ENCODE measurements at regions not wholly inside any gene's neighbourhood (a gene's known extent, or its start where the extent isn't known, plus 50 kb on each side); places are given as distances from the start of the nearest gene placed in this dataset.

- Histone ChIP-seq H2AFZ (ENCODE audit: control insufficient read depth, low read length) (no peak overlapping the region), H4K20me1 (ENCODE audit: control insufficient read depth, extremely low read depth, insufficient read depth, low read length) (no peaks in the 10 kb centered on the region), H3K27ac (ENCODE audit: control insufficient read depth, insufficient read depth, low read length) (no peak overlapping the region), H3K9me1 (ENCODE audit: control insufficient read depth, extremely low read depth, insufficient read depth, low read length) (no peaks in the 10 kb centered on the region), H3K4me3 (ENCODE audit: control insufficient read depth in 2 of 3, extremely low read depth in 1 of 3, insufficient read depth in 2 of 3, low read depth in 1 of 3, low read length in 3 of 3) (no peak overlapping the region), H3K4me1 (ENCODE audit: control insufficient read depth, extremely low read depth, insufficient read depth, low read length) (no peaks in the 10 kb centered on the region), H3K36me3 (ENCODE audit: control insufficient read depth in 2 of 2, extremely low read depth in 1 of 2, insufficient read depth in 2 of 2, low read length in 2 of 2) (no peaks in the 10 kb centered on the region), H3K9ac (ENCODE audit: control insufficient read depth, extremely low read depth, insufficient read depth, low read length) (no peak overlapping the region), H3K9me3 (ENCODE audit: control insufficient read depth, low read depth, low read length) (no peaks in the 10 kb centered on the region), H3K79me2 (ENCODE audit: control insufficient read depth, insufficient read depth, low read length) (no peaks in the 10 kb centered on the region), H3K4me2 (ENCODE audit: control insufficient read depth, extremely low read depth, insufficient read depth, low read depth, low read length) (no peak overlapping the region), H3K27me3 (ENCODE audit: control insufficient read depth, extremely low read depth, insufficient read depth, low read length) (no peaks in the 10 kb centered on the region)
- DNase-seq (ENCODE audit: low read depth, low spot score): no peak
- no peak for TF ChIP-seq CTCF (optimal IDR thresholded peaks at IDR 0.05 in 1 of 3, IDR thresholded peaks at IDR 0.05 in 1 of 3, conservative IDR thresholded peaks at IDR 0.05 in 1 of 3; ENCODE audit: extremely low read depth in 1 of 3, insufficient read depth in 2 of 3, low read length in 3 of 3)
- no peak for TF ChIP-seq EZH2 (IDR thresholded peaks at IDR 0.05; ENCODE audit: low read length)
- no peak for FAIRE-seq
- dilution Hi-C loops (cut with MboI; ENCODE audit: extremely low pct_ligation_motif_present, low sequenced_read_pairs): no loop called here
These were observed 210.5 kb downstream of the MN1 start for GRCh38 chr22:27591060-27591459.

GRCh38 chr22:27593378-27593777 is 208.2 kb downstream of the MN1 start:
- dilution Hi-C loops (cut with MboI; ENCODE audit: extremely low pct_ligation_motif_present, low sequenced_read_pairs): no loop called here
- FAIRE-seq: no peak
- no peak overlapping the region for H3K27ac ChIP-seq (ENCODE audit: control insufficient read depth, insufficient read depth, low read length)

More at GRCh38 chr22:27593378-27593777, 208.2 kb downstream of the MN1 start:
- no peaks in the 10 kb centered on the region for H3K9me1 ChIP-seq (ENCODE audit: control insufficient read depth, extremely low read depth, insufficient read depth, low read length)
- H3K4me3 ChIP-seq (ENCODE audit: control insufficient read depth in 2 of 3, extremely low read depth in 1 of 3, insufficient read depth in 2 of 3, low read depth in 1 of 3, low read length in 3 of 3): no peak overlapping the region
- H3K4me2 ChIP-seq (ENCODE audit: control insufficient read depth, extremely low read depth, insufficient read depth, low read depth, low read length): no peak overlapping the region
- H3K36me3 ChIP-seq (ENCODE audit: control insufficient read depth in 2 of 2, extremely low read depth in 1 of 2, insufficient read depth in 2 of 2, low read length in 2 of 2): no peaks in the 10 kb centered on the region
- H3K9ac ChIP-seq (ENCODE audit: control insufficient read depth, extremely low read depth, insufficient read depth, low read length): no peak overlapping the region
- no peak overlapping the region for H2AFZ ChIP-seq (ENCODE audit: control insufficient read depth, low read length)
- DNase-seq (ENCODE audit: low read depth, low spot score): no peak
- H3K27me3 ChIP-seq (ENCODE audit: control insufficient read depth, extremely low read depth, insufficient read depth, low read length): no peaks in the 10 kb centered on the region
- H3K79me2 ChIP-seq (ENCODE audit: control insufficient read depth, insufficient read depth, low read length): no peaks in the 10 kb centered on the region
- H3K4me1 ChIP-seq (ENCODE audit: control insufficient read depth, extremely low read depth, insufficient read depth, low read length): no peaks in the 10 kb centered on the region
- H4K20me1 ChIP-seq (ENCODE audit: control insufficient read depth, extremely low read depth, insufficient read depth, low read length): no peaks in the 10 kb centered on the region
- no peaks in the 10 kb centered on the region for H3K9me3 ChIP-seq (ENCODE audit: control insufficient read depth, low read depth, low read length)
- TF ChIP-seq EZH2 (IDR thresholded peaks at IDR 0.05; ENCODE audit: low read length) (no peak), CTCF (optimal IDR thresholded peaks at IDR 0.05 in 1 of 3, IDR thresholded peaks at IDR 0.05 in 1 of 3, conservative IDR thresholded peaks at IDR 0.05 in 1 of 3; ENCODE audit: extremely low read depth in 1 of 3, insufficient read depth in 2 of 3, low read length in 3 of 3) (no peak)

Data from keratinocyte (primary cell).